Pancreas (tissue), 10 donors: ENCODE measurements at regions not wholly inside any gene's neighbourhood (a gene's known extent, or its start where the extent isn't known, plus 50 kb on each side); places are given as distances from the start of the nearest gene placed in this dataset.

Experiments
- ATAC-seq, 4 donors: fragments of 200-7000 bp; cut with Tn5 transposase; one replicate each; pipeline versions ENCODE4 v1.8.0 to v1.9.1; 2020; ENCODE audit warnings: mild to moderate bottlenecking in 4 of 4, moderate library complexity in 4 of 4
- DNase-seq, 6 donors: peaks; one replicate each; pipeline ENCODE4 v3.0.0-alpha.2; 2020
- FAIRE-seq: peaks from 2 replicates; lab custom pipeline; 2012; peaks lifted over from hg19 to GRCh38; lab: Jason Lieb, UNC
- H3K27ac ChIP-seq, 4 donors: fragments of 200-600 bp; sonication (generic); 1 replicate in 3 of 4; 2 replicates in 1 of 4; pipeline versions ENCODE4 v1.5.0 to v1.8.0; 2020
- H3K27me3 ChIP-seq, 4 donors: fragments of 200-600 bp; one replicate each; pipeline ENCODE4 v1.8.0; 2021
- H3K36me3 ChIP-seq, 3 donors: fragments of 200-600 bp; sonication (generic) in 1 of 3; one replicate each; pipeline versions ENCODE4 v1.5.0 to v1.8.0; 2020 to 2021
- H3K4me1 ChIP-seq, 3 donors: fragments of 200-600 bp; one replicate each; pipeline ENCODE4 v1.8.0; 2021
- H3K4me3 ChIP-seq, 4 donors: fragments of 200-600 bp; sonication (generic) in 2 of 4; one replicate each; pipeline versions ENCODE4 v1.5.0 to v1.8.0; 2020 to 2021
- H3K9me3 ChIP-seq, 4 donors: fragments of 200-600 bp; one replicate each; pipeline ENCODE4 v1.8.0; 2021
- CTCF ChIP-seq, 4 donors: fragments of 200-600 bp; sonication (generic) in 3 of 4; IDR thresholded peaks; one replicate each; pipeline versions ENCODE4 v1.5.0 to v1.8.0; 2021; ENCODE audit warnings: antibody characterized with exemption in 4 of 4
- WGBS, 2 donors: extraction: QIAGEN DNeasy Blood & Tissue Kit; methylation state at CpG; one replicate each; pipeline ENCODE4 v1.1.7; 2013; 5-methylcytosine and 5-hydroxymethylcytosine counted together
- intact Hi-C, 3 donors: fragments of 100-400 bp; cut with DNase I; formaldehyde crosslinking; loops; one replicate each; pipeline versions ENCODE4 v1.11.1 to v1.14.2; 2022
- donor health status: healthy with polysubstance abuse.
- donor health status: DM: no; HTN: no; CAD: no; lungs with moderate emphysema.
- donor health status: DM: no; HTN: no; CAD: no.
- donor health status: control.
- donor health status: control.
- donor health status: Bipolar disorder and iron deficiency.
- donor health status: DM: yes; HTN: yes; CAD: no.
- donor health status: DM: no; HTN: no; CAD: no.
- donor health status: DM: no; HTN: no; CAD: no.
- donor health status: DM: yes; HTN: yes; CAD: no.

DNA sequence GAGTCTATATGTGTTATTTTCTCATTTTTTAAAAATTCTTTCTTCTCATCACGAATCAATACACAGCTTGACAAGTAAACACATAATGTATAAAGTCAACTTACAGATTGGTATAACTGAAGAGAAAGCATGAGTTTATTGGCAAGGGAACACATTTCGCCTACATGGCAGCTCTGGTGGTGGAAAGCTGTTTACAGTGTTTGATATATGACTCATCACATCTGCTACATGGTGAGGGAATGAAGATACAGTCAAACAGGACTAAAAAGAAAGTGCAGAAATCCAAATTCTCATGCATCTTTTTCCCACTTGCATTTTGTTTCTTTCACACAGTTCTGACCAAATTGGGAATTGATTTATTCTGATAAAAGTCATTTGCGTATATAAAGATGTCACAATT lies 122.2 kb upstream of the ADGRL4 start:
- Histone ChIP-seq H3K27me3 (no peaks in the 10 kb centered on the region), H3K36me3 (no peaks in the 10 kb centered on the region), H3K4me3 (no peak overlapping the region), H3K27ac (no peak overlapping the region), H3K9me3 (no peaks in the 10 kb centered on the region), H3K4me1 (no peaks in the 10 kb centered on the region)
- FAIRE-seq (no peak), ATAC-seq (no peak), DNase-seq (no peak)
- WGBS, 2 donors, result 45 to 59% methylated on average over 3 of the region's 3 CpGs
- intact Hi-C loops, result no loop called here
- TF ChIP-seq CTCF (IDR thresholded peaks at IDR 0.05), result no peak

DNA sequence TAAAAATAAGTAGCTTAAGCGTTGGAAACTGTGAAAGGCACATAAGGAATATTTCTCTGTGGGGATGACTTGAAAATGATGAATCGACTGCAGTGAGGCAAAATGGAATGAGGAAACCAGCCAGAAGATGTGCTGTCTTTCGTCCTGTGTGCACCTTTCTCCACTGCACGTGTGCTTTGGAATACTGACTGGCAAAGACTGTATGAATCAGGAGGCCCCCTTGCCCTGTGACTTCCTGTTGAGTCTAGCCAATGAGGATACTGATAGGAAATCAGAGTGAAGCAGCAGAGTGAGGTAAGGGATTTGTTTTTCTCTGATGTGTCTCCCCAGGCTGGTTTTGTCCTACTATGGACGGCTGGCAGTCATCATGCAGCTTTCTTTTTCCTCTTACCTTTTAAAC lies 118.2 kb upstream of the ADGRL4 start:
- ATAC-seq (no peak), DNase-seq (no peak), FAIRE-seq (no peak)
- Histone ChIP-seq H3K36me3 (no peaks in the 10 kb centered on the region), H3K4me3 (no peak overlapping the region), H3K4me1 (no peaks in the 10 kb centered on the region), H3K27me3 (no peaks in the 10 kb centered on the region), H3K9me3 (no peaks in the 10 kb centered on the region), H3K27ac (no peak overlapping the region)
- WGBS, 2 donors, result 41 to 63% methylated on average over 5 of the region's 5 CpGs
- no peak for TF ChIP-seq CTCF (IDR thresholded peaks at IDR 0.05)
- intact Hi-C loops, result no loop called here

GRCh38 chr1:79122521-79122920 lies 116.0 kb upstream of the ADGRL4 start:
- Histone ChIP-seq H3K4me1 (no peaks in the 10 kb centered on the region), H3K27ac (no peak overlapping the region), H3K9me3 (no peaks in the 10 kb centered on the region), H3K36me3 (no peaks in the 10 kb centered on the region), H3K27me3 (no peaks in the 10 kb centered on the region), H3K4me3 (no peak overlapping the region)
- intact Hi-C loops, result no loop called here
- TF ChIP-seq CTCF (IDR thresholded peaks at IDR 0.05), result no peak
- ATAC-seq, result no peak
- FAIRE-seq, result no peak
- 48 to 61% methylated on average over 1 of the region's 1 CpG for WGBS, 2 donors
- no peak for DNase-seq

DNA sequence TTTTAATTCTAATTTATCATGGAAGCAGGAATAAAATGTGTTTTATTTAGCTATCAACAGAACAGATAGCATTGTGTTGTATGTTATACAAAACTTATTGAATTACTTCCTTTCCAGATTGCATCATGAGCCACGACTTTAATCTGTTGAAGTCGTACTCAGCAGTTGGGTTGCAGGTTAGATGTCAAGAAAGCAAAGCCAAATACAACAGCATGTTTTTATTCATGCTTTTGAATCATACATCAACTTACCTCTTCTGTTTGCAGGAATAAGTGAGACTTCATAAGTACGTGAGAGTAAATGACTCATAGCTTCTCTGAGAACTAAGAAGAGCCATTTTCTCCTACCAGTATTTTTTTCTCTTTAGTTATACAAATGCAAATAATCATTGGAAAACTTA lies 110.8 kb upstream of the ADGRL4 start:
- intact Hi-C loops, result no loop called here
- Histone ChIP-seq H3K27ac (no peak overlapping the region), H3K4me1 (no peaks in the 10 kb centered on the region), H3K4me3 (no peak overlapping the region), H3K9me3 (no peaks in the 10 kb centered on the region), H3K36me3 (no peaks in the 10 kb centered on the region), H3K27me3 (no peaks in the 10 kb centered on the region)
- FAIRE-seq (no peak), DNase-seq (no peak), ATAC-seq (no peak)
- WGBS, 2 donors, result 53 to 66% methylated on average over 3 of the region's 3 CpGs
- TF ChIP-seq CTCF (IDR thresholded peaks at IDR 0.05), result no peak

GRCh38 chr1:79113836-79114235 lies 107.3 kb upstream of the ADGRL4 start:
- WGBS, 2 donors, result 46 to 57% methylated on average over 5 of the region's 5 CpGs
- DNase-seq (no peak), ATAC-seq (no peak)

More at GRCh38 chr1:79113836-79114235, 107.3 kb upstream of the ADGRL4 start:
- intact Hi-C loops, result no loop called here
- Histone ChIP-seq H3K4me1 (no peaks in the 10 kb centered on the region), H3K9me3 (no peaks in the 10 kb centered on the region), H3K36me3 (no peaks in the 10 kb centered on the region), H3K27ac (no peak overlapping the region), H3K27me3 (no peaks in the 10 kb centered on the region), H3K4me3 (no peak overlapping the region)
- no peak for TF ChIP-seq CTCF (IDR thresholded peaks at IDR 0.05)
- no peak for FAIRE-seq
